Peyer's patch (tissue), 4 donors: ENCODE measurements at regions not wholly inside any gene's neighbourhood (a gene's known extent, or its start where the extent isn't known, plus 50 kb on each side); places are given as distances from the start of the nearest gene placed in this dataset.

Experiments used
- CTCF ChIP-seq, 6 experiments: fragments of 450-650 bp in 4 of 6; fragments of 200-600 bp in 2 of 6; sonication (generic) in 1 of 6; IDR thresholded peaks; one replicate each; pipeline ENCODE4 v1.5.1; 2017 to 2019; ENCODE audit warnings: antibody characterized with exemption in 6 of 6, mild to moderate bottlenecking in 3 of 6, moderate library complexity in 1 of 6
- POLR2A ChIP-seq, 2 donors: fragments of 450-650 bp; IDR thresholded peaks; one replicate each; pipeline ENCODE4 v1.5.1; 2017; ENCODE audit warnings: antibody characterized with exemption in 2 of 2, mild to moderate bottlenecking in 2 of 2, moderate library complexity in 2 of 2

DNA sequence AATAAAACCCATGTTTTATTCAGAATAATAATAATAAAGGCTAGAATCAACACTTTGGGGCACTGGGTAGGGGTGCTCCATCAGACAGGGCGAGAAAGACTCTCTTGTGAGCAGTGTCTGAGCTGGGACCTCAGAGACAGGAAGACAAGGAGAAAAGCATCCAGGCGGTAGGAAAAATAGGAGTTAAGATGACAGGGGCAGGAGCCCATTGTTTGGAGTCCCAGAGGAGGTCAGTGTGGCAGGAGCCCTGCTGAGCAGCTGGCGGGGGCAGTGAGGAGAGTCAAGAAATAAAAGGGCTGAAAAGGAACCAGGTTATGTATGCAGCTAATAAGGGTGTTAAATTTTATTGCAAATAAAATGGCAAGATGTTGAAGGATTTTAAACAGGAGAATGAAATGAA is 457.4 kb downstream of the FBXO15 start:
- TF ChIP-seq POLR2A (IDR thresholded peaks at IDR 0.05): no peak
- no peak for TF ChIP-seq CTCF (IDR thresholded peaks at IDR 0.05)
